ENCODE measurements at regions not wholly inside any gene's neighbourhood (a gene's known extent, or its start where the extent isn't known, plus 50 kb on each side); places are given as distances from the start of the nearest gene placed in this dataset.

GRCh38 chr3:177525414-177525813, 328.1 kb upstream of the TBL1XR1 start:
- no peak for TF ChIP-seq CTCF (IDR thresholded peaks at IDR 0.05)
- TF ChIP-seq POLR2A (IDR thresholded peaks at IDR 0.05): no peak

All from thyroid gland (tissue), 4 donors.